ENCODE measurements at regions not wholly inside any gene's neighbourhood (a gene's known extent, or its start where the extent isn't known, plus 50 kb on each side); places are given as distances from the start of the nearest gene placed in this dataset.

DNA sequence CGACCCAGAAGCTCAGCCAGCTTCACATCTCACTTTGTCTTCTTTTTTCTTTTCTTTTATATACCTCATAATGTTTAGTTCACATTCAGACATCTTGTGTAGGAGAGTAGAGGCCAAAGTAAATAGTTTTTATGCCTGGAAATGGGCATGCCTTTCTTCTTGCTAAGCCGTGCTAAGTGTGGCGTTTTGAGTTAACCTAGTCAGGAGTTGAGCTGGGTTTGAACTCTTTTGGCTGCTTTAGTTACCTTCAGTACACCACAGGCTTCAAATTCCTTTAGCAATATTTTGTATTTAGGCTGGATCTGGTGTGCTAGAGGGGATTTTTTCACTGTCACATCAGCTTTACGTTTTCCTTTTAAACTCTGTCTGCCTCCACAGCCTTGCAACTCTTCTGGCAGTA lies 300.8 kb downstream of the ZNF674 start:
- in situ Hi-C loops (cut with HindIII; ENCODE audit: low pct_unique_long_range_greater_than_20kb, low sequenced_read_pairs), result no loop called here
- Histone ChIP-seq H3K4me1 (ENCODE audit: control insufficient read depth, insufficient read depth, low read length) (no peaks in the 10 kb centered on the region), H3K27ac (ENCODE audit: low read length) (no peak overlapping the region), H3K36me3 (ENCODE audit: control insufficient read depth, insufficient read depth, low read length) (no peaks in the 10 kb centered on the region), H3K27me3 (ENCODE audit: control insufficient read depth, insufficient read depth, low read length) (no peaks in the 10 kb centered on the region), H3K4me3 (ENCODE audit: low read depth in 2 of 2, low read length in 2 of 2) (no peak overlapping the region), H3K9me3 (ENCODE audit: control insufficient read depth, insufficient read depth, low read depth, low read length) (no peaks in the 10 kb centered on the region)
- POLR2A ChIA-PET, result no interaction called here
- CTCF ChIA-PET, result no interaction called here
- BruUV-seq (replicated peaks), result no TSS peak
- intact Hi-C loops (cut with micrococcal nuclease; ENCODE audit: unreplicated experiment), result no loop called here
- TF ChIP-seq TCF7L2 (IDR thresholded peaks at IDR 0.05; ENCODE audit: low read depth, low read length) (no peak), POLR2AphosphoS5 (IDR thresholded peaks at IDR 0.05; ENCODE audit: low read depth, low read length) (no peak)
- ATAC-seq, result no peak
- DNase-seq (ENCODE audit: low read depth, low spot score), result no peak

DNA sequence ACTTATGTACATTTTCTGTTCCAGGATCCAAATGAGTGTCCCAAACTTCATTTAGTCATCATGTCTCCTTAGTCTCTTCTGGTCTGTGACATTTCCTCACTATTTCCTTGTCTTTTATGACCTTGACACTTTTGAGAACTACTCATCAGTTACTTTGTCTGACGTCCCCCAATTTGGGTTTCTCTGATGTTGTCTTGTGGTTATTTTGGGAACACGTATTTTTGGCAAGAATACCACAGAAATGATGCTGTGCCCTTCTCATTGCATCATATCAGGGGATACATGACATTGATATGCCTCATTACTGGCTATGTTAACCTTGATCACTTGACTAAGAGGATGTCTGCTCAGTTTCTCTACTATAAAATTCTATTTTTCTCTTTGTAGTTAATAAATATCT lies 308.8 kb downstream of the ZNF674 start:
- BruUV-seq (replicated peaks), result no TSS peak
- DNase-seq (ENCODE audit: low read depth, low spot score), result no peak
- Histone ChIP-seq H3K36me3 (ENCODE audit: control insufficient read depth, insufficient read depth, low read length) (no peaks in the 10 kb centered on the region), H3K27ac (ENCODE audit: low read length) (no peak overlapping the region), H3K4me1 (ENCODE audit: control insufficient read depth, insufficient read depth, low read length) (no peaks in the 10 kb centered on the region), H3K4me3 (ENCODE audit: low read depth in 2 of 2, low read length in 2 of 2) (no peak overlapping the region), H3K9me3 (ENCODE audit: control insufficient read depth, insufficient read depth, low read depth, low read length) (no peaks in the 10 kb centered on the region), H3K27me3 (ENCODE audit: control insufficient read depth, insufficient read depth, low read length) (no peaks in the 10 kb centered on the region)
- in situ Hi-C loops (cut with HindIII; ENCODE audit: low pct_unique_long_range_greater_than_20kb, low sequenced_read_pairs), result no loop called here
- intact Hi-C loops (cut with micrococcal nuclease; ENCODE audit: unreplicated experiment), result no loop called here
- POLR2A ChIA-PET, result no interaction called here
- TF ChIP-seq, protein P1, sequence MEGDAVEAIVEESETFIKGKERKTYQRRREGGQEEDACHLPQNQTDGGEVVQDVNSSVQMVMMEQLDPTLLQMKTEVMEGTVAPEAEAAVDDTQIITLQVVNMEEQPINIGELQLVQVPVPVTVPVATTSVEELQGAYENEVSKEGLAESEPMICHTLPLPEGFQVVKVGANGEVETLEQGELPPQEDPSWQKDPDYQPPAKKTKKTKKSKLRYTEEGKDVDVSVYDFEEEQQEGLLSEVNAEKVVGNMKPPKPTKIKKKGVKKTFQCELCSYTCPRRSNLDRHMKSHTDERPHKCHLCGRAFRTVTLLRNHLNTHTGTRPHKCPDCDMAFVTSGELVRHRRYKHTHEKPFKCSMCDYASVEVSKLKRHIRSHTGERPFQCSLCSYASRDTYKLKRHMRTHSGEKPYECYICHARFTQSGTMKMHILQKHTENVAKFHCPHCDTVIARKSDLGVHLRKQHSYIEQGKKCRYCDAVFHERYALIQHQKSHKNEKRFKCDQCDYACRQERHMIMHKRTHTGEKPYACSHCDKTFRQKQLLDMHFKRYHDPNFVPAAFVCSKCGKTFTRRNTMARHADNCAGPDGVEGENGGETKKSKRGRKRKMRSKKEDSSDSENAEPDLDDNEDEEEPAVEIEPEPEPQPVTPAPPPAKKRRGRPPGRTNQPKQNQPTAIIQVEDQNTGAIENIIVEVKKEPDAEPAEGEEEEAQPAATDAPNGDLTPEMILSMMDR (IDR thresholded peaks at IDR 0.05), result no peak
- CTCF ChIA-PET, result no interaction called here
- ATAC-seq, result no peak

DNA sequence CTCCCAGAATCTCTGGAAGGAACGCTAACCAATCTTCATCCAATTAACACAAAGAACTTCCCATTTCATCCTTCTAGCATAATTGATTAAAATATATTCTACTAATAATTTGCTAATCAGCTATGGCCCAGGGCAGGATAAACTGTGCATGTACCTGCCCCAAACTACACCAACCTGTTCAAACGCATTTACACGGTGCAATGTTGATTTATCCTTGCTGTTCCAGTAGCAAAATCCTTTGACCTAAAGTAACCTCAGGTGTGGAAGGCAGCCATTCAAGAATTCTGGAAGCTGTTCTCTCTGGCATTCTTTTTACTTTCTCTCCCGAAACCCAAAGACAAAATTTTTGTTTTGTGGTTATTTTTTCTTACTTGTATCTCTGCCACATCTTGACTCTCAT lies 309.4 kb downstream of the ZNF674 start:
- in situ Hi-C loops (cut with HindIII; ENCODE audit: low pct_unique_long_range_greater_than_20kb, low sequenced_read_pairs), result no loop called here
- Histone ChIP-seq H3K27ac (ENCODE audit: low read length) (no peak overlapping the region), H3K36me3 (ENCODE audit: control insufficient read depth, insufficient read depth, low read length) (no peaks in the 10 kb centered on the region), H3K27me3 (ENCODE audit: control insufficient read depth, insufficient read depth, low read length) (no peaks in the 10 kb centered on the region), H3K9me3 (ENCODE audit: control insufficient read depth, insufficient read depth, low read depth, low read length) (no peaks in the 10 kb centered on the region), H3K4me3 (ENCODE audit: low read depth in 2 of 2, low read length in 2 of 2) (no peak overlapping the region), H3K4me1 (ENCODE audit: control insufficient read depth, insufficient read depth, low read length) (no peaks in the 10 kb centered on the region)
- CTCF ChIA-PET, result no interaction called here
- POLR2A ChIA-PET, result no interaction called here
- no peak for DNase-seq (ENCODE audit: low read depth, low spot score)
- no TSS peak for BruUV-seq (replicated peaks)
- intact Hi-C loops (cut with micrococcal nuclease; ENCODE audit: unreplicated experiment), result no loop called here
- ATAC-seq, result no peak
- TF ChIP-seq, protein P1 (IDR thresholded peaks at IDR 0.05), result no peak
- no peak for TF ChIP-seq POLR2AphosphoS5 (IDR thresholded peaks at IDR 0.05; ENCODE audit: low read depth, low read length)

DNA sequence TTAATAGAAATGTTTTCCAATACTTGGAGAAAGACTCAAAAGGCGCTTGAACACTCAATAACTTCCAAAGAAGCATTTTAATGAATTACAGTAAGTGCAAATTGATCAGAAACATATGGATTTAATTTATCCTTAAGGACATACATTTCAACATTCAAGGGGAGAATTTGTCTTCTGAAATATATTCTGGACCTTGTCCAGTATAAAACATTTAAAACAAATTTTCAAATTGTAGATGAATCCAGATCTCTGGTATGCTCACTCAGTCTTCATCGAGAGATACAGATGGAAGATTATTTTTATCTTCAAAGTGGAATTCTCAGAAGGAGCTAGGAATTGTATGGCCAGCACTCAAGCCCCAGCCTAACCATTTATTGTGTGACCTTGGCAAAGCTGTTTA lies 310.4 kb downstream of the ZNF674 start:
- no peak for DNase-seq (ENCODE audit: low read depth, low spot score)
- in situ Hi-C loops (cut with HindIII; ENCODE audit: low pct_unique_long_range_greater_than_20kb, low sequenced_read_pairs), result no loop called here
- CTCF ChIA-PET, result no interaction called here
- no peak for ATAC-seq
- Histone ChIP-seq H3K27ac (ENCODE audit: low read length) (no peak overlapping the region), H3K36me3 (ENCODE audit: control insufficient read depth, insufficient read depth, low read length) (no peaks in the 10 kb centered on the region), H3K4me3 (ENCODE audit: low read depth in 2 of 2, low read length in 2 of 2) (no peak overlapping the region), H3K4me1 (ENCODE audit: control insufficient read depth, insufficient read depth, low read length) (no peaks in the 10 kb centered on the region), H3K9me3 (ENCODE audit: control insufficient read depth, insufficient read depth, low read depth, low read length) (no peaks in the 10 kb centered on the region), H3K27me3 (ENCODE audit: control insufficient read depth, insufficient read depth, low read length) (no peaks in the 10 kb centered on the region)
- POLR2A ChIA-PET, result no interaction called here
- intact Hi-C loops (cut with micrococcal nuclease; ENCODE audit: unreplicated experiment), result no loop called here
- no TSS peak for BruUV-seq (replicated peaks)
- TF ChIP-seq TCF7L2 (IDR thresholded peaks at IDR 0.05; ENCODE audit: low read depth, low read length) (no peak), POLR2AphosphoS5 (IDR thresholded peaks at IDR 0.05; ENCODE audit: low read depth, low read length) (no peak), SIN3A (IDR thresholded peaks at IDR 0.05; ENCODE audit: borderline replicate concordance, insufficient read depth, low read depth, low read length) (no peak)
- TF ChIP-seq, protein P1 (IDR thresholded peaks at IDR 0.05), result no peak
- TF ChIP-seq, protein P2, sequence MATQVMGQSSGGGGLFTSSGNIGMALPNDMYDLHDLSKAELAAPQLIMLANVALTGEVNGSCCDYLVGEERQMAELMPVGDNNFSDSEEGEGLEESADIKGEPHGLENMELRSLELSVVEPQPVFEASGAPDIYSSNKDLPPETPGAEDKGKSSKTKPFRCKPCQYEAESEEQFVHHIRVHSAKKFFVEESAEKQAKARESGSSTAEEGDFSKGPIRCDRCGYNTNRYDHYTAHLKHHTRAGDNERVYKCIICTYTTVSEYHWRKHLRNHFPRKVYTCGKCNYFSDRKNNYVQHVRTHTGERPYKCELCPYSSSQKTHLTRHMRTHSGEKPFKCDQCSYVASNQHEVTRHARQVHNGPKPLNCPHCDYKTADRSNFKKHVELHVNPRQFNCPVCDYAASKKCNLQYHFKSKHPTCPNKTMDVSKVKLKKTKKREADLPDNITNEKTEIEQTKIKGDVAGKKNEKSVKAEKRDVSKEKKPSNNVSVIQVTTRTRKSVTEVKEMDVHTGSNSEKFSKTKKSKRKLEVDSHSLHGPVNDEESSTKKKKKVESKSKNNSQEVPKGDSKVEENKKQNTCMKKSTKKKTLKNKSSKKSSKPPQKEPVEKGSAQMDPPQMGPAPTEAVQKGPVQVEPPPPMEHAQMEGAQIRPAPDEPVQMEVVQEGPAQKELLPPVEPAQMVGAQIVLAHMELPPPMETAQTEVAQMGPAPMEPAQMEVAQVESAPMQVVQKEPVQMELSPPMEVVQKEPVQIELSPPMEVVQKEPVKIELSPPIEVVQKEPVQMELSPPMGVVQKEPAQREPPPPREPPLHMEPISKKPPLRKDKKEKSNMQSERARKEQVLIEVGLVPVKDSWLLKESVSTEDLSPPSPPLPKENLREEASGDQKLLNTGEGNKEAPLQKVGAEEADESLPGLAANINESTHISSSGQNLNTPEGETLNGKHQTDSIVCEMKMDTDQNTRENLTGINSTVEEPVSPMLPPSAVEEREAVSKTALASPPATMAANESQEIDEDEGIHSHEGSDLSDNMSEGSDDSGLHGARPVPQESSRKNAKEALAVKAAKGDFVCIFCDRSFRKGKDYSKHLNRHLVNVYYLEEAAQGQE (IDR thresholded peaks at IDR 0.05; ENCODE audit: insufficient read depth in 1 of 2, low read depth in 2 of 2, low read length in 1 of 2), result no peak

Measured in Panc1 (cell line).